PC-9 (cell line): ENCODE measurements at regions not wholly inside any gene's neighbourhood (a gene's known extent, or its start where the extent isn't known, plus 50 kb on each side); places are given as distances from the start of the nearest gene placed in this dataset.

Experiments used
- BruUV-seq: library from RNA; stranded (reverse); fragments of 400-500 nt; replicated peaks from 2 replicates; lab custom pipeline; 2021; lab: Mats Ljungman, UMichigan
- CTCF ChIA-PET: fragments of 300-600 bp; sonication (Branson Sonifier 250); formaldehyde crosslinking; loops from one replicate; lab custom pipeline; 2022; ENCODE audit warnings: antibody characterized with exemption; lab: Charles Lee
- POLR2A ChIA-PET: fragments of 300-600 bp; sonication (Branson Sonifier 250); formaldehyde crosslinking; loops from one replicate; lab custom pipeline; 2022; ENCODE audit warnings: antibody characterized with exemption; ENCODE audit not compliant: unreplicated experiment; lab: Charles Lee
- DNase-seq, 2 experiments: peaks; one replicate each; pipeline versions ENCODE4 v3.0.0 to v3.0.0-alpha.2; 2015 to 2022; ENCODE audit warnings: mixed read lengths in 1 of 2
- H2AFZ ChIP-seq: fragments of 200-600 bp; sonication (generic); 2 replicates; pipeline ENCODE4 v1.8.1; 2017; ENCODE audit warnings: antibody characterized with exemption
- H3F3A ChIP-seq: fragments of 200-600 bp; sonication (generic); 2 replicates; pipeline ENCODE4 v1.8.1; 2017; ENCODE audit warnings: antibody characterized with exemption, mild to moderate bottlenecking, low read depth; ENCODE audit not compliant: insufficient read depth
- H3K27ac ChIP-seq: fragments of 200-600 bp; sonication (generic); 2 replicates; pipeline ENCODE4 v1.6.1; 2016; ENCODE audit warnings: mixed run types
- H3K27me3 ChIP-seq: fragments of 200-600 bp; sonication (generic); 2 replicates; pipeline ENCODE4 v1.6.1; 2016; ENCODE audit warnings: low read depth, mixed run types; ENCODE audit not compliant: insufficient read depth
- H3K36me3 ChIP-seq: fragments of 200-600 bp; sonication (generic); 2 replicates; pipeline ENCODE4 v1.6.1; 2016; ENCODE audit warnings: low read depth, mixed run types
- H3K4me1 ChIP-seq: fragments of 200-600 bp; sonication (generic); replicated peaks from 2 replicates; pipeline ENCODE4 v1.6.1; 2016; ENCODE audit warnings: mixed run types; ENCODE audit not compliant: insufficient read depth
- H3K4me2 ChIP-seq: fragments of 200-600 bp; sonication (generic); 2 replicates; pipeline ENCODE4 v1.6.1; 2017; ENCODE audit warnings: mixed run types
- H3K4me3 ChIP-seq: fragments of 200-600 bp; sonication (generic); 2 replicates; pipeline ENCODE4 v1.6.1; 2016; ENCODE audit warnings: mixed run types
- H3K79me2 ChIP-seq: fragments of 200-600 bp; sonication (generic); 2 replicates; pipeline ENCODE4 v1.6.1; 2017; ENCODE audit warnings: low read depth, mixed run types
- H3K9me2 ChIP-seq: fragments of 200-600 bp; sonication (generic); 2 replicates; pipeline ENCODE4 v1.8.1; 2017; ENCODE audit warnings: mild to moderate bottlenecking; ENCODE audit not compliant: insufficient read depth
- H3K9me3 ChIP-seq: fragments of 200-600 bp; sonication (generic); 2 replicates; pipeline ENCODE4 v1.8.1; 2016; ENCODE audit warnings: low read depth; ENCODE audit not compliant: insufficient read depth
- H4K20me1 ChIP-seq: fragments of 200-600 bp; sonication (generic); 2 replicates; pipeline ENCODE4 v1.8.1; 2017; ENCODE audit not compliant: insufficient read depth
- EZH2 ChIP-seq: fragments of 200-600 bp; sonication (generic); IDR thresholded peaks from 2 replicates; pipeline ENCODE4 v1.8.0; 2017; ENCODE audit warnings: antibody characterized with exemption, low read depth
- intact Hi-C: fragments of 100-400 bp; cut with micrococcal nuclease; formaldehyde crosslinking; loops from one replicate; pipeline ENCODE4 v1.10.0; 2022; ENCODE audit not compliant: unreplicated experiment
- TF ChIP-seq, protein P1 (sequence below): fragments of 200-600 bp; sonication (generic); conservative IDR thresholded peaks from 2 replicates; pipeline ENCODE4 v1.6.1; 2017; ENCODE audit warnings: mixed run types, antibody characterized with exemption, mild to moderate bottlenecking, moderate library complexity

- no peak for DNase-seq
- H3K36me3 ChIP-seq, result no peaks in the 10 kb centered on the region
- no peaks in the 10 kb centered on the region for H3K9me3 ChIP-seq
- H3K79me2 ChIP-seq, result no peaks in the 10 kb centered on the region
- BruUV-seq, result no TSS peak
- intact Hi-C loops, result no loop called here
- H3F3A ChIP-seq, result no peaks in the 10 kb centered on the region
- H3K4me1 ChIP-seq, result no peaks in the 10 kb centered on the region
- no peak overlapping the region for H3K4me3 ChIP-seq
- no peaks in the 10 kb centered on the region for H3K27me3 ChIP-seq
- H3K27ac ChIP-seq, result no peak overlapping the region
- no peaks in the 10 kb centered on the region for H3K9me2 ChIP-seq
- H2AFZ ChIP-seq, result no peak overlapping the region
- CTCF ChIA-PET, result no interaction called here
- no peak overlapping the region for H3K4me2 ChIP-seq
- POLR2A ChIA-PET, result no interaction called here
- TF ChIP-seq, protein P1, sequence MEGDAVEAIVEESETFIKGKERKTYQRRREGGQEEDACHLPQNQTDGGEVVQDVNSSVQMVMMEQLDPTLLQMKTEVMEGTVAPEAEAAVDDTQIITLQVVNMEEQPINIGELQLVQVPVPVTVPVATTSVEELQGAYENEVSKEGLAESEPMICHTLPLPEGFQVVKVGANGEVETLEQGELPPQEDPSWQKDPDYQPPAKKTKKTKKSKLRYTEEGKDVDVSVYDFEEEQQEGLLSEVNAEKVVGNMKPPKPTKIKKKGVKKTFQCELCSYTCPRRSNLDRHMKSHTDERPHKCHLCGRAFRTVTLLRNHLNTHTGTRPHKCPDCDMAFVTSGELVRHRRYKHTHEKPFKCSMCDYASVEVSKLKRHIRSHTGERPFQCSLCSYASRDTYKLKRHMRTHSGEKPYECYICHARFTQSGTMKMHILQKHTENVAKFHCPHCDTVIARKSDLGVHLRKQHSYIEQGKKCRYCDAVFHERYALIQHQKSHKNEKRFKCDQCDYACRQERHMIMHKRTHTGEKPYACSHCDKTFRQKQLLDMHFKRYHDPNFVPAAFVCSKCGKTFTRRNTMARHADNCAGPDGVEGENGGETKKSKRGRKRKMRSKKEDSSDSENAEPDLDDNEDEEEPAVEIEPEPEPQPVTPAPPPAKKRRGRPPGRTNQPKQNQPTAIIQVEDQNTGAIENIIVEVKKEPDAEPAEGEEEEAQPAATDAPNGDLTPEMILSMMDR, result no peak
- TF ChIP-seq EZH2, result no peak
- no peaks in the 10 kb centered on the region for H4K20me1 ChIP-seq
These were observed 93.1 kb downstream of the OAT start for GRCh38 chr10:124325633-124325914.

DNA sequence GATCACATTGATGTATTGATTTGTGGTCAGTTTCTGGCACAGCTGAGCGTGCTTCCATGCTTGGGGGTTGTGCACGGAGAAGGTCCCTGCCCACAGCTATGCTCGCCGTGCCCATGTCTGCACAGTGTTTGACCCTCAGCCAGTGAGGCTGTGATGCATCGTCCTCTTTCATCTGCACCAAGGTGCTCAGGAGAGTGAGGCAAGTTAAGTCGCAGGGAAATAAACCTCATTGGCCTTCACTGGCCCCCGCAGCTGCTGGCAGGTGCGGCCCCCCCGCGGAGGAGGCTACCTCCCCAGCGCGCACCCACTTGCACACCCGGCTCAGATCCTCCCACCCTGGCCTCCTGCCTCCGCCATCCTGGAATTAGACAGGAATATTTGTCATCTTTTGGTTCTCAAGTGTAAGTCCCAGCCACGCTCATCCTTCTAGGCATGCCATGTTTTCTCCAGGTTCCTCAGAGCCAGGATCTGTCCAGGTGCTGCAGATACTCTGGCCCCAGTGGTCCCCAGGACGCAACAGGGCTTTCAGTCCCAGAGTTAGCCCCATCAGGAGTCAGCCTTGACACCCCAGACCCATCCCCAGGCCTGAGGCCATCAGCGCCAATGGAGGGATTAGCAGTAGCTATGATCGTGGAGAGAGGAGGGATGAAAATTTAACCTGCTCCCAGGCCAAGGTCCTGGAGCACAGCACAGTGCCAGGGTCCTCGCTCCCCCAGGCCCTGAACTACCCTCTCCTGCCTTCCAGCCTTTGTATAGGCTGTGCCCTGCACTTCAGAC lies 93.7 kb downstream of the OAT start:
- Histone ChIP-seq H3K4me1 (no peaks in the 10 kb centered on the region), H2AFZ (no peak overlapping the region), H3K79me2 (no peaks in the 10 kb centered on the region), H3K4me3 (no peak overlapping the region), H3K9me3 (no peaks in the 10 kb centered on the region), H3K36me3 (no peaks in the 10 kb centered on the region), H3K9me2 (no peaks in the 10 kb centered on the region), H4K20me1 (no peaks in the 10 kb centered on the region), H3K27ac (no peak overlapping the region), H3K27me3 (no peaks in the 10 kb centered on the region), H3K4me2 (no peak overlapping the region), H3F3A (no peaks in the 10 kb centered on the region)
- intact Hi-C loops, result no loop called here
- TF ChIP-seq, protein P1, result no peak
- no peak for TF ChIP-seq EZH2
- no TSS peak for BruUV-seq
- ChIA-PET POLR2A (no interaction called here), CTCF (no interaction called here)
- no peak for DNase-seq

- ChIA-PET POLR2A (no interaction called here), CTCF (no interaction called here)
- Histone ChIP-seq H3K9me2 (no peaks in the 10 kb centered on the region), H3K79me2 (no peaks in the 10 kb centered on the region), H3K4me1 (no peaks in the 10 kb centered on the region), H3K4me2 (no peak overlapping the region), H3K36me3 (no peaks in the 10 kb centered on the region), H3K27ac (no peak overlapping the region), H3K4me3 (no peak overlapping the region), H4K20me1 (no peaks in the 10 kb centered on the region), H3F3A (no peaks in the 10 kb centered on the region), H3K27me3 (no peaks in the 10 kb centered on the region), H3K9me3 (no peaks in the 10 kb centered on the region), H2AFZ (no peak overlapping the region)
- intact Hi-C loops, result no loop called here
- TF ChIP-seq EZH2, result no peak
- TF ChIP-seq, protein P1, result no peak
- no peak for DNase-seq
- BruUV-seq, result no TSS peak
These were observed 94.3 kb downstream of the OAT start for GRCh38 chr10:124324451-124324850.
